Thoracic aorta (tissue), 2 donors: ENCODE measurements at regions not wholly inside any gene's neighbourhood (a gene's known extent, or its start where the extent isn't known, plus 50 kb on each side); places are given as distances from the start of the nearest gene placed in this dataset.
"Not testable (repeated sequence)": the region's sequence is repeated elsewhere in the genome, so short reads cannot be mapped to it uniquely, and the experiment has no call there.

Source experiments
- ATAC-seq: fragments of 150-250 bp; one replicate; pipeline ENCODE4 v1.8.0; 2017; ENCODE audit warnings: low read depth; ENCODE audit not compliant: insufficient number of reproducible peaks, low FRiP score
- DNase-seq: peaks from one replicate; pipeline ENCODE4 v3.0.0-alpha.2; 2020; ENCODE audit warnings: low spot score
- H3K27ac ChIP-seq, 2 donors: fragments of 200-600 bp; sonication (generic); 1 replicate in 1 of 2; 2 replicates in 1 of 2; pipeline ENCODE4 v1.5.1; 2016; ENCODE audit warnings: mild to moderate bottlenecking in 2 of 2, moderate library complexity in 2 of 2
- H3K27me3 ChIP-seq: fragments of 200-600 bp; sonication (generic); replicated peaks from 2 replicates; pipeline ENCODE4 v1.6.0; 2016; ENCODE audit warnings: mild to moderate bottlenecking; ENCODE audit not compliant: insufficient read depth
- H3K36me3 ChIP-seq: fragments of 200-600 bp; sonication (generic); one replicate; pipeline ENCODE4 v1.5.1; 2016
- H3K4me1 ChIP-seq, 2 donors: fragments of 200-600 bp; sonication (generic); 1 replicate in 1 of 2; 2 replicates in 1 of 2; pipeline versions ENCODE4 v1.5.1 to v1.6.0; 2016; ENCODE audit warnings: low read depth in 2 of 2, mild to moderate bottlenecking in 1 of 2; ENCODE audit not compliant: control insufficient read depth in 1 of 2
- H3K4me3 ChIP-seq: fragments of 200-600 bp; sonication (generic); 2 replicates; pipeline ENCODE4 v1.5.1; 2016; ENCODE audit warnings: mild to moderate bottlenecking
- H3K9me3 ChIP-seq: fragments of 200-600 bp; sonication (generic); 2 replicates; pipeline ENCODE4 v1.5.1; 2016
- CTCF ChIP-seq: fragments of 200-600 bp; sonication (generic); IDR thresholded peaks from one replicate; pipeline ENCODE4 v1.5.1; 2019; ENCODE audit warnings: antibody characterized with exemption

GRCh38 chr6:15907914-15908518 is 220.9 kb upstream of the MYLIP start:
- no peak for ATAC-seq
- no peaks in the 10 kb centered on the region for H3K4me1 ChIP-seq
- no peaks in the 10 kb centered on the region for H3K36me3 ChIP-seq
- H3K27me3 ChIP-seq = no peaks in the 10 kb centered on the region
- TF ChIP-seq CTCF = no peak
- H3K27ac ChIP-seq = no peak overlapping the region
- no peak overlapping the region for H3K4me3 ChIP-seq
- no peak for DNase-seq
- no peaks in the 10 kb centered on the region for H3K9me3 ChIP-seq

GRCh38 chr6:15907220-15907913 is 221.5 kb upstream of the MYLIP start:
- not testable (repeated sequence) for H3K27me3 ChIP-seq, H3K36me3 ChIP-seq, H3K27ac ChIP-seq, ATAC-seq, H3K4me1 ChIP-seq, H3K4me3 ChIP-seq, DNase-seq, H3K9me3 ChIP-seq

- Histone ChIP-seq H3K4me1 (no peaks in the 10 kb centered on the region), H3K27ac (no peak overlapping the region), H3K9me3 (no peaks in the 10 kb centered on the region), H3K27me3 (no peaks in the 10 kb centered on the region), H3K36me3 (no peaks in the 10 kb centered on the region), H3K4me3 (no peak overlapping the region)
- ATAC-seq (no peak), DNase-seq (no peak)
- TF ChIP-seq CTCF = no peak
These were observed 222.4 kb upstream of the MYLIP start for GRCh38 chr6:15906420-15907016.

GRCh38 chr6:15905488-15906419 is 223.1 kb upstream of the MYLIP start:
- no peak for TF ChIP-seq CTCF
- H3K4me1 ChIP-seq = no peaks in the 10 kb centered on the region

GRCh38 chr6:15904651-15905376 is 224.1 kb upstream of the MYLIP start:
- no peaks in the 10 kb centered on the region for H3K9me3 ChIP-seq
- H3K4me3 ChIP-seq = no peak overlapping the region
- no peak overlapping the region for H3K27ac ChIP-seq
- no peak for TF ChIP-seq CTCF
- no peaks in the 10 kb centered on the region for H3K27me3 ChIP-seq
- no peaks in the 10 kb centered on the region for H3K4me1 ChIP-seq
- H3K36me3 ChIP-seq = no peaks in the 10 kb centered on the region
- ATAC-seq (no peak), DNase-seq (no peak)

More at GRCh38 chr6:15905488-15906419, 223.1 kb upstream of the MYLIP start:
- DNase-seq (no peak), ATAC-seq (no peak)
- H3K36me3 ChIP-seq = no peaks in the 10 kb centered on the region
- H3K27ac ChIP-seq = no peak overlapping the region
- H3K9me3 ChIP-seq = no peaks in the 10 kb centered on the region
- H3K27me3 ChIP-seq = no peaks in the 10 kb centered on the region
- H3K4me3 ChIP-seq = no peak overlapping the region
